ENCODE measurements at regions not wholly inside any gene's neighbourhood (a gene's known extent, or its start where the extent isn't known, plus 50 kb on each side); places are given as distances from the start of the nearest gene placed in this dataset.

- TF ChIP-seq, protein P1, sequence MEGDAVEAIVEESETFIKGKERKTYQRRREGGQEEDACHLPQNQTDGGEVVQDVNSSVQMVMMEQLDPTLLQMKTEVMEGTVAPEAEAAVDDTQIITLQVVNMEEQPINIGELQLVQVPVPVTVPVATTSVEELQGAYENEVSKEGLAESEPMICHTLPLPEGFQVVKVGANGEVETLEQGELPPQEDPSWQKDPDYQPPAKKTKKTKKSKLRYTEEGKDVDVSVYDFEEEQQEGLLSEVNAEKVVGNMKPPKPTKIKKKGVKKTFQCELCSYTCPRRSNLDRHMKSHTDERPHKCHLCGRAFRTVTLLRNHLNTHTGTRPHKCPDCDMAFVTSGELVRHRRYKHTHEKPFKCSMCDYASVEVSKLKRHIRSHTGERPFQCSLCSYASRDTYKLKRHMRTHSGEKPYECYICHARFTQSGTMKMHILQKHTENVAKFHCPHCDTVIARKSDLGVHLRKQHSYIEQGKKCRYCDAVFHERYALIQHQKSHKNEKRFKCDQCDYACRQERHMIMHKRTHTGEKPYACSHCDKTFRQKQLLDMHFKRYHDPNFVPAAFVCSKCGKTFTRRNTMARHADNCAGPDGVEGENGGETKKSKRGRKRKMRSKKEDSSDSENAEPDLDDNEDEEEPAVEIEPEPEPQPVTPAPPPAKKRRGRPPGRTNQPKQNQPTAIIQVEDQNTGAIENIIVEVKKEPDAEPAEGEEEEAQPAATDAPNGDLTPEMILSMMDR (IDR thresholded peaks at IDR 0.05; ENCODE audit: extremely low read depth in 1 of 2, insufficient read depth in 1 of 2, low read depth in 1 of 2, low read length in 2 of 2), result no peak
- TF ChIP-seq POLR2A (IDR thresholded peaks at IDR 0.05; ENCODE audit: low read depth, low read length) (no peak), MYC (IDR thresholded peaks at IDR 0.05; ENCODE audit: low read depth, low read length) (no peak), POLR2AphosphoS5 (IDR thresholded peaks at IDR 0.05; ENCODE audit: insufficient read depth, low read depth, low read length) (no peak), EZH2 (IDR thresholded peaks at IDR 0.05; ENCODE audit: borderline replicate concordance, low read depth, low read length, severe bottlenecking) (no peak), FOS (IDR thresholded peaks at IDR 0.05; ENCODE audit: borderline replicate concordance, insufficient read depth, low read length) (no peak), MAX (IDR thresholded peaks at IDR 0.05; ENCODE audit: insufficient read depth, insufficient read length) (no peak), GATA2 (IDR thresholded peaks at IDR 0.05; ENCODE audit: insufficient read depth, insufficient read length, low read depth, low read length) (no peak)
Observed at GRCh38 chr14:55928276-55928675, 189.9 kb upstream of the PELI2 start.
